ENCODE measurements at regions not wholly inside any gene's neighbourhood (a gene's known extent, or its start where the extent isn't known, plus 50 kb on each side); places are given as distances from the start of the nearest gene placed in this dataset.

DNA sequence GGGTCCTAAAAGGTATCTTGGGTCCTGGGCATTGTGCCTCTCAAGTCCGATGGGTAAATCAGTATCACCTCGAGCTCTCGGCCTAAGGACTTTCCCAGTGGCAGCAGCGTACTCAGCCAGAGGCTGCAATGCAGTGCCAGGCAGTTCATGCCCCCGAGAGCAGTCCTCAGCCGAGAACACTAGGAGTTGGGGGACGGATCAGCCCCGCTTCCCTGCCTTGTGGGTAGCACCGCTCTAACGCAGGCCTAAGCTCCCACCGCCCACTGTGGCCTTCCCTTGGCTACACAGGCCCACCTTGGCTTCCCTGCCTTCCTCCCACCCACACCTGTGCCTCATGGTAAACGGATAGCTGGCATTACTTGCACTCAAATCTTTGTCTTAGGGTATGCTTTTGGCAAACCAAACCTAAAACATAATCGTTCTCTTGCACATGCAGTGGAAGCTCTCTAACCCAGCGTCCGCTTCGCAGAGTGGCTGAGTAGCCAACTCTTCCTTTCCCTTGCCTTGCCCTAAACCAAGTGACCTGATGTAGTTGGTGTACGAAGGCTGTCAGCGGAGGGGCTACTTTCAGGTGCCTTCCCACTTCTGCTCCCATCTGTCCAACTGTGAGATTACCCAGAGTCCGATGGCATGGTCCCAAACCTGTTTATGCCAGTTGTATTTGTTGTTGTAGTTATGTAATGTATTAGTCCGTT is 73.2 kb upstream of the CHST15 start:
- DNase-seq (ENCODE audit: low read depth), result no peak
- H3K4me3 ChIP-seq (ENCODE audit: low read depth, low read length), result no peak overlapping the region
- TF ChIP-seq, protein P1, sequence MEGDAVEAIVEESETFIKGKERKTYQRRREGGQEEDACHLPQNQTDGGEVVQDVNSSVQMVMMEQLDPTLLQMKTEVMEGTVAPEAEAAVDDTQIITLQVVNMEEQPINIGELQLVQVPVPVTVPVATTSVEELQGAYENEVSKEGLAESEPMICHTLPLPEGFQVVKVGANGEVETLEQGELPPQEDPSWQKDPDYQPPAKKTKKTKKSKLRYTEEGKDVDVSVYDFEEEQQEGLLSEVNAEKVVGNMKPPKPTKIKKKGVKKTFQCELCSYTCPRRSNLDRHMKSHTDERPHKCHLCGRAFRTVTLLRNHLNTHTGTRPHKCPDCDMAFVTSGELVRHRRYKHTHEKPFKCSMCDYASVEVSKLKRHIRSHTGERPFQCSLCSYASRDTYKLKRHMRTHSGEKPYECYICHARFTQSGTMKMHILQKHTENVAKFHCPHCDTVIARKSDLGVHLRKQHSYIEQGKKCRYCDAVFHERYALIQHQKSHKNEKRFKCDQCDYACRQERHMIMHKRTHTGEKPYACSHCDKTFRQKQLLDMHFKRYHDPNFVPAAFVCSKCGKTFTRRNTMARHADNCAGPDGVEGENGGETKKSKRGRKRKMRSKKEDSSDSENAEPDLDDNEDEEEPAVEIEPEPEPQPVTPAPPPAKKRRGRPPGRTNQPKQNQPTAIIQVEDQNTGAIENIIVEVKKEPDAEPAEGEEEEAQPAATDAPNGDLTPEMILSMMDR (conservative IDR thresholded peaks at IDR 0.05; ENCODE audit: low read depth, low read length), result no peak

DNA sequence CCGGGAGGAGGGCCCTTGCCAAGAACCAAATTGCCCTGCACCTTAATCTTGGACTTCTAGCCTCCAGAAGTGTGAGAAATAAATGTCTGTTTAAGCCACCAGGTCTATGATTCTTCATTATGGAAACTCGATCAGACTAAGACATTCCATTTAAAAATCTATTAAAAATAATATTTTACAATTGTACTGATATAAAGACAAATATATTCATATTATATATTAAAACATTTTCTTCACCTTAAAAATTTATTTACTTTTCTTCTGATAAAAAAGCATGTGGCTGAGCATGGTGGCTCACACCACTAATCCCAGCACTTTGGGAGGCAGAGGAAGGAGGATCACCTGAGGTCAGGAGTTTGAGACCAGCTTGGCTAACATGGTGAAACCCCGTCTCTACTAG is 72.4 kb upstream of the CHST15 start:
- TF ChIP-seq, protein P1 (conservative IDR thresholded peaks at IDR 0.05; ENCODE audit: low read depth, low read length), result no peak
- DNase-seq (ENCODE audit: low read depth), result no peak
- H3K4me3 ChIP-seq (ENCODE audit: low read depth, low read length), result no peak overlapping the region

DNA sequence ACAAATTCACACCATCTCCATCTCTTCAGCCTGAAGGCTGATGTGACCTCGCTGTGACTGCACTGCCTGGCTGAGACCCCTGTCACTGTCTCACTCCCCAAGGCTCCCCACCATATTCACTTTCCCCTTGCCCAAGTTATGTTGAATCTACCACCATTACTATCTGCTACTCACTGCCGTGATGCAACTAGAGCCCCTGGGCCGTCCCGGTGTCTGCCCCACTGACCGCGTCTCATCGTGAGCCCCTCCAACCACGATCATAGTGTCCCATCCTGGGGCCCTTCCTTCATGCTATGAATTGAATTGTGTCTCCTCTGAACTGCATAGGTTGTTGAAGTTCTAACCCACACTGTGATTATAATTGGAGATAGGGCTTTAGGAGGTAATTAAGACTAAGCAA is 71.9 kb upstream of the CHST15 start:
- H3K4me3 ChIP-seq (ENCODE audit: low read depth, low read length), result no peak overlapping the region
- DNase-seq (ENCODE audit: low read depth), result no peak
- TF ChIP-seq, protein P1 (conservative IDR thresholded peaks at IDR 0.05; ENCODE audit: low read depth, low read length), result no peak

DNA sequence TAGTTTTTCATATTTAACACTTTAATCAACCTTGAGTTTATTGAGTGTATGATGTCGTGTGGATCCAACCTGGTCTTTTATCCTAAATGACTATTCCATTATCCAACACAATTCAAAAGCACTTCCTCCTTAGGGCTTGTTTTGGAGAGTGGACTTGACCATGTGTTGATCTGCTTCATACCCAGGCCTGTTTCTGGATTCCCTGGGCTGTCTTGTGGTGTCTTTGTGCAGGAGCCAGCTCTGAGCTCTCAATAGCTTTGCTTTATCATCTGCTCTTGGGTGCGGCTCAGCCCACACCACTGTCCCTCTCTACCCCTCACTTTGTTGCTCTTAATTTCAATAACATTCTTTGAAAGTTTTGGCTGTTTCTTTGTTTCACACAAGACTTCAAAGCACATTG is 70.9 kb upstream of the CHST15 start:
- peak; percentile 38 for DNase-seq (ENCODE audit: low read depth)
- TF ChIP-seq, protein P1 (conservative IDR thresholded peaks at IDR 0.05; ENCODE audit: low read depth, low read length), result no peak
- no peak overlapping the region for H3K4me3 ChIP-seq (ENCODE audit: low read depth, low read length)

DNA sequence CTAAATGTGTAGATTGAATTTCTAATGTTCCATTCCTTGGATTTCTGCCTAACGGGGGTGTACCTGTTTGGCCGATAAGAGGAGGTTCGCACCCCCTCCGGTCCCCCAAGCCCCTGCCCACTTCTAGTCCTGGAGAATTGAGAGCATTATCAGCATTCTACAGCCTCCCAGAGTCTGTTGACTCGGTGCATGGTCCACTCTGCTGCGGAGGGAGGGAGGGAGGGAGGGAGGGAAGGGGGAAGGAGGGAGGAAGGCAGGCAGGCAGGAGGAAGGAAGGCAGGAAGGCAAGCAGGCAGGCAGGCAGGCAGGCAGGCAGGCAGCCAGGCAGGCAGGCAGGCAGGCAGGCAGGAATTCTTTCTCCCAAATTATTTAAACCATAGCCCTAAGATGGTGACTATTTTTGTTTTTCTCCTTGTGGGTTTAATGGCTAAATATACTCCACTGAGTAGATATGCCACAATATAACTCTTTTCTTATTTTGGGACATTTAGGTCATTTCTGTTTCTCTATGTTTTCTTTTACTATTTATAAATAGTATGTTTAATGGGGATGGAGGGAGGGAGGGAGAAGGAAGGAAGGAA is 69.5 kb upstream of the CHST15 start:
- TF ChIP-seq, protein P1 (conservative IDR thresholded peaks at IDR 0.05; ENCODE audit: low read depth, low read length), result no peak
- DNase-seq (ENCODE audit: low read depth), result no peak
- H3K4me3 ChIP-seq (ENCODE audit: low read depth, low read length), result no peak overlapping the region

DNA sequence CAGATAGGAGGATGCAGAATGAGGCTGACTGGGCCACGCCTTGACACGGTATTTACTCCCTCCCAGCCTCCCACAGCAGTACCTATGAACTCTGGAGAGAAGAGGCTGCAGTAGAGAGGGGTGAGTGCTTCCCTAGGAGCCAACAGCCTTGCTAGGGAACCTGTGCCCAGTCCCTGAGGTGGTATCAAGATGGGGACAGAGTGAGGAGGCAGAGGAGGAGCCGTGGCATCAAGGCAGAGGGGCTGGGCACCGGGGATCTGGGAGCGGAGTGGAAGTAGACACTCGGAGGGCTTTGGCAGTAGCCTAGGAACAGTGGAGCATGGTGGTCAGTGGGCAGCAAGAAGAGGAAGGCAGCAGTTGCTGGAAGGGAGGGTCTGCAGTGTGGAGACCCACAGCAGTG is 68.7 kb upstream of the CHST15 start:
- no peak overlapping the region for H3K4me3 ChIP-seq (ENCODE audit: low read depth, low read length)
- TF ChIP-seq, protein P1 (conservative IDR thresholded peaks at IDR 0.05; ENCODE audit: low read depth, low read length), result no peak
- DNase-seq (ENCODE audit: low read depth), result no peak

DNA sequence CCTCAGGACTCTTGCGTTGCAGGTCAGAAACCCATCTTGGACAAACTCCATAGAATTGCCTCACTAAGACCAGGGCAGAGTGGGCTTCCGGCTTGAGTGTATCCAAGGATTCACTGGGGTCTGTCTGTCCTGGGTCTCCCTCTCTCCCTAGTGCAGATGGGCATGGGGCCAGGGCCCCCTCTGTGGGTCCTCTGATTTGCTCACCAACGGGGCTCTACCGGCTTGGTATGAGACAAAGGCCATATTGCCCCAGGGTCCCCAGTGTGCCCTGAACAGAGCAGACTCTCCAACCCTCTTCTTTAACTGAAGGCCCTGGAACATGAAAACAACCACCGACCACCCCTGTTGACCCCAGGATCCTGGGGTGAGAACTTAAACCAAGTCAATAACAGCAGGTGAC is 68.2 kb upstream of the CHST15 start:
- TF ChIP-seq, protein P1 (conservative IDR thresholded peaks at IDR 0.05; ENCODE audit: low read depth, low read length), result no peak
- DNase-seq (ENCODE audit: low read depth), result no peak
- H3K4me3 ChIP-seq (ENCODE audit: low read depth, low read length), result no peak overlapping the region

Data from choroid plexus epithelial cell (primary cell).